GM12891 (cell line): ENCODE measurements at regions not wholly inside any gene's neighbourhood (a gene's known extent, or its start where the extent isn't known, plus 50 kb on each side); places are given as distances from the start of the nearest gene placed in this dataset.
"Not testable (repeated sequence)": the region's sequence is repeated elsewhere in the genome, so short reads cannot be mapped to it uniquely, and the experiment has no call there.

Experiments used
- DNase-seq: peaks from one replicate; pipeline ENCODE4 v3.0.0; 2011; ENCODE audit warnings: low spot score; ENCODE audit not compliant: insufficient read length
- FAIRE-seq: peaks from 2 replicates; lab custom pipeline; 2011; peaks lifted over from hg19 to GRCh38; lab: Jason Lieb, UNC
- PAX5 ChIP-seq: IDR thresholded peaks from 2 replicates; pipeline ENCODE4 v1.6.1; 2011; ENCODE audit warnings: low read length, moderate library complexity, mild to moderate bottlenecking; ENCODE audit not compliant: insufficient read depth, severe bottlenecking
- POLR2A ChIP-seq: IDR thresholded peaks from 2 replicates; pipeline ENCODE4 v1.6.1; 2011; ENCODE audit warnings: low read depth, low read length, control low read depth
- POLR2AphosphoS5 ChIP-seq: IDR thresholded peaks from 2 replicates; pipeline ENCODE4 v1.6.1; 2011; ENCODE audit warnings: low read depth, low read length, control low read depth
- POU2F2 ChIP-seq: IDR thresholded peaks from 2 replicates; pipeline ENCODE4 v1.6.1; 2011; ENCODE audit warnings: low read depth, mild to moderate bottlenecking, control low read depth, low read length, moderate library complexity
- SPI1 ChIP-seq: IDR thresholded peaks from 2 replicates; pipeline ENCODE4 v1.6.1; 2011; ENCODE audit warnings: low read depth, low read length, control low read depth
- TAF1 ChIP-seq: IDR thresholded peaks from 2 replicates; pipeline ENCODE4 v1.6.1; 2011; ENCODE audit warnings: low read depth, low read length, control low read depth

GRCh38 chr6:51203504-51203903 lies 384.8 kb downstream of the TFAP2B start:
- DNase-seq (no peak), FAIRE-seq (no peak)
- TF ChIP-seq SPI1: no peak
- TF ChIP-seq POLR2A: no peak
- TF ChIP-seq TAF1: no peak
- TF ChIP-seq POLR2AphosphoS5: no peak
- TF ChIP-seq PAX5: no peak
- no peak for TF ChIP-seq POU2F2

- DNase-seq, FAIRE-seq: not testable (repeated sequence)
These were observed 388.0 kb downstream of the TFAP2B start for GRCh38 chr6:51206686-51207085.

DNA sequence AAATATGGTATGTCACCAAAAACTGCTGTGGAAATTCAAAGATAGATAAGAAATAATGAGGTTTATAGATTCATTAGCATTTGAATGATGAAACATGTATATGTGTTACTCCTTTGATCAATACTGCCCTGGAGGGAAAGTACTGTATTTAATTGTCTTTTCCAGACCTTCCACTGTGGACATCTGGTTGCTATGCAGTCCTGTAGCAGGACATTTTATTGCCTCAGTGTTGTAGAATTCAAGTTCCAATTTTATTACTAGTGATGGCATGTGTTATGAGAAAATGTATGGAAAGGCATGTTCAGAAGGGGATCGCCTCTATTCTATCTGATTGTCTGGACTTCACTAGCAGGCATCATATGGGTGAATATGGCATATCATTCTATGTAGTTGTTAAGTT lies 391.0 kb downstream of the TFAP2B start:
- DNase-seq (no peak), FAIRE-seq (no peak)

GRCh38 chr6:51213811-51214210 lies 395.1 kb downstream of the TFAP2B start:
- DNase-seq: no peak
- FAIRE-seq: no peak
- TF ChIP-seq POU2F2: no peak
- TF ChIP-seq PAX5: no peak
- no peak for TF ChIP-seq POLR2A
- no peak for TF ChIP-seq TAF1
- no peak for TF ChIP-seq POLR2AphosphoS5
- no peak for TF ChIP-seq SPI1

More for the DNA sequence above, 391.0 kb downstream of the TFAP2B start:
- TF ChIP-seq TAF1: no peak
- TF ChIP-seq POLR2A: no peak
- TF ChIP-seq POLR2AphosphoS5: no peak
- no peak for TF ChIP-seq SPI1
- TF ChIP-seq PAX5: no peak
- no peak for TF ChIP-seq POU2F2

GRCh38 chr6:51214442-51214841 lies 395.8 kb downstream of the TFAP2B start:
- DNase-seq: no peak
- no peak for FAIRE-seq
- TF ChIP-seq PAX5 (no peak), SPI1 (no peak), POLR2AphosphoS5 (no peak), POLR2A (no peak), TAF1 (no peak), POU2F2 (no peak)

DNA sequence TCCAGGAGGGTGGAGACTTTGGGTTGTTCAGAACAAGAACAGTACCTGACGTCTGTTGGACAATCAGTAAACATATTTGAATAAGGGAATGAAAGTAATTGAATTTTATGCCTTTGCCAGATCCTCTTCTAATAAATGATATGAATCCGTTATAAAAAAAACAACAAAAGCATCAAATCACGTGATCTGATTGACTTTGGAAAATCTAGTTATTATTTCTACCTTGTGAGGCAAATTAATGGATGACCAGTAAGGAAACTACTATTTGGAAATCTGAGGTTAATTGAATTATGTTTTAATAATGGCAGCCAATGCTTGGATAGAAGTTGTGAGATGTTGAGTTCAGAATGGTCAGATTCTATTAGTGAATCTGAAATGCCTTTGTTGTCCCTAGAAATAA lies 399.5 kb downstream of the TFAP2B start:
- no peak for DNase-seq
- FAIRE-seq: no peak
- no peak for TF ChIP-seq PAX5
- TF ChIP-seq POU2F2: no peak
- no peak for TF ChIP-seq TAF1
- no peak for TF ChIP-seq POLR2AphosphoS5
- no peak for TF ChIP-seq POLR2A
- no peak for TF ChIP-seq SPI1

GRCh38 chr6:51224580-51225240 lies 406.0 kb downstream of the TFAP2B start:
- FAIRE-seq, DNase-seq: not testable (repeated sequence)

GRCh38 chr6:51241376-51241775 lies 422.7 kb downstream of the TFAP2B start:
- DNase-seq (no peak), FAIRE-seq (no peak)
- no peak for TF ChIP-seq SPI1

- no peak for DNase-seq
- no peak for FAIRE-seq
These were observed 431.1 kb downstream of the TFAP2B start for GRCh38 chr6:51249798-51250197.

DNA sequence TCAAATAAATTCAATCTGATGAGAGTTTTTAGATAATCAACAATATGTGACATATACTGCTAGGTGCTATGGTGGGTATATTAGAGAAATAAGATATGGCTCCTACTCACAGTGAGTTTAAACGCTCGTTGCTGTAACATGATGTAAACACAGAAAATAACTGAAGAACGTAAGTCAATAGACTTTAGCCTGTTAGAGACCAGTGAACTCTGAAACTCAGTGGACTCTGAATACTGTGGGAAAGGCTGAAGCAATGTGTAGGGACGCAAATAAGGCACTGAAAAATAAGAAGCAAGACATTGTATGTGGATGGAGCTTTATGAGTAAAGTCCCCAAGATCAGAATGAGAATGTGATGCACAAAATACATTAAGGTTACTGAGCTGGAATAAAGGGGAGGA lies 431.6 kb downstream of the TFAP2B start:
- TF ChIP-seq POLR2AphosphoS5 (no peak), PAX5 (no peak), TAF1 (no peak), SPI1 (no peak), POLR2A (no peak), POU2F2 (no peak)
- FAIRE-seq (no peak), DNase-seq (no peak)

More at GRCh38 chr6:51249798-51250197, 431.1 kb downstream of the TFAP2B start:
- no peak for TF ChIP-seq SPI1
- no peak for TF ChIP-seq POU2F2
- no peak for TF ChIP-seq TAF1

GRCh38 chr6:51257938-51258337 lies 439.3 kb downstream of the TFAP2B start:
- FAIRE-seq: no peak
- DNase-seq: no peak
- TF ChIP-seq SPI1 (no peak), POU2F2 (no peak), PAX5 (no peak), POLR2AphosphoS5 (no peak), TAF1 (no peak), POLR2A (no peak)
